OCI-LY1 (cell line): ENCODE measurements at regions not wholly inside any gene's neighbourhood (a gene's known extent, or its start where the extent isn't known, plus 50 kb on each side); places are given as distances from the start of the nearest gene placed in this dataset.

Experiments
- EZH2 ChIP-seq: fragments of 200-600 bp; sonication (generic), shearing (Covaris generic); IDR thresholded peaks from 2 replicates; pipeline ENCODE4 v1.8.0; 2017; ENCODE audit warnings: borderline replicate concordance, mixed run types, mild to moderate bottlenecking, antibody characterized with exemption, low read length, moderate library complexity, mixed read lengths
- TF ChIP-seq, protein P1 (sequence below): fragments of 200-600 bp; sonication (generic), shearing (Covaris generic); IDR thresholded peaks from 2 replicates; pipeline ENCODE4 v1.5.1; 2017; ENCODE audit warnings: mild to moderate bottlenecking, antibody characterized with exemption, low read length, moderate library complexity, mixed read lengths

DNA sequence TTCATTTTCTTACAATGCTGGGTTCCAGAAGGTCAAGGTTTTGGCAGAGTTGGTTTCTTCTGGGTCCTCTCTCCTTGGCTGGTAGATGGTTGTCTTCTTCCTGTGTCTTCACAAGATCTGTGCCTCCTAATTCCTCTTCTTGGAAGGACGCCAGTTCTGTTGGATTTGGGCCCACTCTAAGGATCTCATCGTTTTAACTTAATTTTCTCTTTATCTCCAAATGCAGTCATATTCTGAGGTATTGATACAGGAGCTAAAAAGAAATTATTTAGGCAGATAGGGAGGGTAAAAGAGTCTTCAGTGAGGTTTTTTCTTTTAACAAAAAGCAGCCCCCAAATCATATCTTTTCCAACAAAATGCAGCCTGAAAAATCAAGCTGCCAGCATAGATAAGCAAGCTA is 998.4 kb downstream of the SOCS6 start:
- TF ChIP-seq, protein P1, sequence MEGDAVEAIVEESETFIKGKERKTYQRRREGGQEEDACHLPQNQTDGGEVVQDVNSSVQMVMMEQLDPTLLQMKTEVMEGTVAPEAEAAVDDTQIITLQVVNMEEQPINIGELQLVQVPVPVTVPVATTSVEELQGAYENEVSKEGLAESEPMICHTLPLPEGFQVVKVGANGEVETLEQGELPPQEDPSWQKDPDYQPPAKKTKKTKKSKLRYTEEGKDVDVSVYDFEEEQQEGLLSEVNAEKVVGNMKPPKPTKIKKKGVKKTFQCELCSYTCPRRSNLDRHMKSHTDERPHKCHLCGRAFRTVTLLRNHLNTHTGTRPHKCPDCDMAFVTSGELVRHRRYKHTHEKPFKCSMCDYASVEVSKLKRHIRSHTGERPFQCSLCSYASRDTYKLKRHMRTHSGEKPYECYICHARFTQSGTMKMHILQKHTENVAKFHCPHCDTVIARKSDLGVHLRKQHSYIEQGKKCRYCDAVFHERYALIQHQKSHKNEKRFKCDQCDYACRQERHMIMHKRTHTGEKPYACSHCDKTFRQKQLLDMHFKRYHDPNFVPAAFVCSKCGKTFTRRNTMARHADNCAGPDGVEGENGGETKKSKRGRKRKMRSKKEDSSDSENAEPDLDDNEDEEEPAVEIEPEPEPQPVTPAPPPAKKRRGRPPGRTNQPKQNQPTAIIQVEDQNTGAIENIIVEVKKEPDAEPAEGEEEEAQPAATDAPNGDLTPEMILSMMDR: no peak
- no peak for TF ChIP-seq EZH2
